ENCODE measurements at regions not wholly inside any gene's neighbourhood (a gene's known extent, or its start where the extent isn't known, plus 50 kb on each side); places are given as distances from the start of the nearest gene placed in this dataset.

GRCh38 chr9:90340421-90340820 lies 302.2 kb downstream of the DIRAS2 start:
- DNase-seq, result no peak

GRCh38 chr9:90342607-90343006 lies 300.0 kb downstream of the DIRAS2 start:
- DNase-seq, result no peak

DNA sequence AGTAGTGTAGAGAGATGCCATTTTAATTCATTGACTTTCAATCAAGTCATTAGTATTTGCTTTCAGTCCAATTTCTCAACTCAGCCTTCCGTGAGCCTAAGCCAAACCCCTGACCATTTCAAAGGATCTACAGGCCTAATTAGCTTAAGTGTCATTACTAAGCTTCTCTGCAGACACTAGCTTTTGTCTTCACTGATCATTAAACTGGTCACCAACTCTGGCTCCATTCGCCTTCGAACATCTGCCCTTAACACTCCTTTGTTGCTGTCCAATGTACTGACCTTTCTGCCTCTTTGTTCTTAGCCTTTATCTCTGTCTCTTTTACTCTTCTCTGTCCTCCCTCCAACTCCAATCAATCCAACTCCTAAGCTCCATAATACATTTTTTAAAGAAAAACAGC lies 299.3 kb downstream of the DIRAS2 start:
- no peak for DNase-seq

GRCh38 chr9:90343991-90344390 lies 298.6 kb downstream of the DIRAS2 start:
- DNase-seq, result no peak

DNA sequence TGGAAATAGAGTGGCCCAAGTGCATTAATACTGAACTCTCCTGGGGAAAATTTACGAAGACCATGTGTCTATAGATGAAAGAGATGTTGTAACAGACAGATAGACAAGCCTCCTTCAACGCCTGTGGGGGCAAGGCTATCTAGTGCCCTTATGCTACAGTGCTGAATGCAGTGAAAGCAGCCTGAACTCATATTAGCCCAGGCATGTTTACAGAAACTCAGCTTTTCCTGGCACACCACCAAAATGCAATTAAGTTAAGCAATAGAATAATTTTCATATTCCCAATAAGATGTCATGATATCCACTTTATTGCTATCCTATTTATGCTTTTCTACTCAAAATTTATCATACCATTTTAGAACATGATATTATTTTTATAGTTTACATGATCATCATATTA lies 277.0 kb downstream of the DIRAS2 start:
- DNase-seq, result no peak

- DNase-seq, result no peak
Measured at GRCh38 chr9:90368241-90368640, 274.4 kb downstream of the DIRAS2 start.

- no peak for DNase-seq
Measured at GRCh38 chr9:90368928-90369327, 273.7 kb downstream of the DIRAS2 start.

- DNase-seq, result no peak
Measured at GRCh38 chr9:90379771-90380170, 262.9 kb downstream of the DIRAS2 start.

DNA sequence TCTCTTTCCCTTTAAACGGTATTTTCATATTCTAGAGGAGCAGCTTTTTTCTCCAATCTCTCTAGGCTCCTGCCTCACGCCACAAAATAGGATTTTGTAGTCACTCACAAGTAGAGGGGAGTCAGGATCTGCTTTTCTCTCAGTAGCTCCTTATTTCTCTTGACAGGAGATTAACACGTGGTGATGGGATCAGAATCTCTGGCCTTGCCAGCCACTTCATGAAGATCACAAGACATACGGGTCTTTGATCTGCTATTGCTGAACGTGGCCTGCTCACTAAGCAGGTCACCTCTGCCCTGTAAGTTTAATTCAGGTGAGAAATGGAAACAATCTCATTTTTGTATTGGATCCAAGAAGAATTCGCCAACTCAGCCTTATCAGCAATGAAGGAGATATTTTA lies 257.5 kb downstream of the DIRAS2 start:
- DNase-seq, result no peak

DNA sequence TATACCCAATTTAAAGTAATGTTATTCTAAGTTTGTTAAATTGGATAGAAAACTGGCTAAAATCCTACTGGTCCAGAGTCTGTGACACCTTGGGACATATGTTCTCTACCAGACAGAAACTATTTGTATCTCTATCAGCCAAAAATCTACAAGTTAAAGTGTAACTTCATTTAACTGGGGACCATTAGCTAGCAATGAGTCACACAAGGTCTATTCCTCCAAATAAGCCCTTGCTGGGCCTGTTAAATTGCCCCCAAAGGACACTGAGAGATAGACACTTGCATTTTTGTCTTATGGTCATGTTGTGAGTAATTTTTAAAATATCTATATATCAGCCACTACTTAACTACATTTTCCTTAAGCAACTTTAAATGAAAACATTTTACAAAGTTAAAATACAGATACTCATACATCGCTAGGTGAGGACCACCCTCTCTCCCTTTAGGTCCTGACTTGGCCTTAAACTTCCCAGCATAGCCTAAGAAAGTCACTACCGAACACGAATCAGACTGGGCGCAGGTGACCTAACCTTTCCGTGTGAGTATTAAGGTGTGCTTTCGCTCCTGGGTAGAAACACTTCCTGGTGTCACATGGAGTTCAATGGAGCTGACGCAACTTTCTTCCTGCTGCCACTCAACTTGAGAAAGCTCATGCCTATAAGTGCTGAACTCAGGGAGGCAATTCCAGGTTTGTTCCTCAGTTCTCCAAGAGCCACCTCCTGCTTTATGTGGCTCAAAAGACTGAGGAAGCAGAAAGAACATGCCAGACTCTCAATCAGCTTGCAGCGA lies 249.1 kb downstream of the DIRAS2 start:
- DNase-seq, result no peak

GRCh38 chr9:90394871-90395270 lies 247.8 kb downstream of the DIRAS2 start:
- no peak for DNase-seq

- DNase-seq, result no peak
Measured at GRCh38 chr9:90400091-90400490, 242.5 kb downstream of the DIRAS2 start.

GRCh38 chr9:90408659-90409058 lies 234.0 kb downstream of the DIRAS2 start:
- no peak for DNase-seq

GRCh38 chr9:90419221-90419851 lies 223.3 kb downstream of the DIRAS2 start:
- DNase-seq, result no peak

GRCh38 chr9:90420211-90420610 lies 222.4 kb downstream of the DIRAS2 start:
- DNase-seq, result no peak

GRCh38 chr9:90420768-90421513 lies 221.7 kb downstream of the DIRAS2 start:
- no peak for DNase-seq

GRCh38 chr9:90421786-90422185 lies 220.8 kb downstream of the DIRAS2 start:
- no peak for DNase-seq

- no peak for DNase-seq
Measured at GRCh38 chr9:90423661-90424193, 218.9 kb downstream of the DIRAS2 start.

- no peak for DNase-seq
Measured at GRCh38 chr9:90428517-90428916, 214.1 kb downstream of the DIRAS2 start.

- DNase-seq, result no peak
Measured at GRCh38 chr9:90432951-90433350, 209.7 kb downstream of the DIRAS2 start.

GRCh38 chr9:90433398-90433941 lies 209.2 kb downstream of the DIRAS2 start:
- DNase-seq, result no peak

DNA sequence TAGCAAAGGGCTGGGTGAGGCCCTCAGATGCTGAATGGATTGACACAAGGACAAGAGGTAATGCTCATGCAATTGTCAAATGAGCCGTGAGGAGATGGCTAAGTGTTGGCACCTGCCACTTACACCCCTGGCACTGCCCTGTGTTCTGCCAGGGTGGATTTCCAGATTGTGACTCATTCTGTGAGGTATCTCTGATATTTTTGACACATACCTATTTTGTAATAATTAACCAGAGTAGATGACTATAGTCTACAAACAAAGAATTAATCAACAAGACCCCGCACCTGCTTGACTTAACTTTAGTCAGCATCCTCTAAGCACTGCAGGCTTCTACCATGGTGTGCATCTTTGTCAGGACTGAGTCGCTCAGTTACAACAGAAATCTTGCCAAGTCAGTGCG lies 200.8 kb downstream of the DIRAS2 start:
- no peak for DNase-seq

DNA sequence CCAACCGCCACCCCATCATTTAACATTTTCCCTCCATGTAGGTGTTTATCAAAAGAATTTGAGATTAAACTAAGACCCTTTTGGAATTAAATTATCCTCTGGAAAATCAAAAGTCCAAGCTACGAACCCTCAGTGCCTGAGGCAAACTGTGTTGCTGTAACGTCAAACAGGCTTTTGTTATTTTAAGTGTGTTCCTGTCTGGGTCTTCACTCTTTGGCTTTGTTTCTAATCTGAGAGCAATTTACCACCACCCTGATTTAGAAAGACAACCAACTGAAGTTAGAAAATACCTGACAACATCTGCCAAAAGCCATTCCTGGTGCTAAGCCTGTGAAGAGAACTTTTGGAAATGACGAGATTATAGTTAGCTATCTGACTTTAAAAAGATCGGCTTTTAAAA lies 199.9 kb downstream of the DIRAS2 start:
- DNase-seq, result no peak

Measured in T-helper 1 cell (primary cell).